ENCODE measurements at regions not wholly inside any gene's neighbourhood (a gene's known extent, or its start where the extent isn't known, plus 50 kb on each side); places are given as distances from the start of the nearest gene placed in this dataset.

GRCh38 chr3:69563981-69564380, 175.3 kb upstream of the MITF start:
- TF ChIP-seq, protein P1, sequence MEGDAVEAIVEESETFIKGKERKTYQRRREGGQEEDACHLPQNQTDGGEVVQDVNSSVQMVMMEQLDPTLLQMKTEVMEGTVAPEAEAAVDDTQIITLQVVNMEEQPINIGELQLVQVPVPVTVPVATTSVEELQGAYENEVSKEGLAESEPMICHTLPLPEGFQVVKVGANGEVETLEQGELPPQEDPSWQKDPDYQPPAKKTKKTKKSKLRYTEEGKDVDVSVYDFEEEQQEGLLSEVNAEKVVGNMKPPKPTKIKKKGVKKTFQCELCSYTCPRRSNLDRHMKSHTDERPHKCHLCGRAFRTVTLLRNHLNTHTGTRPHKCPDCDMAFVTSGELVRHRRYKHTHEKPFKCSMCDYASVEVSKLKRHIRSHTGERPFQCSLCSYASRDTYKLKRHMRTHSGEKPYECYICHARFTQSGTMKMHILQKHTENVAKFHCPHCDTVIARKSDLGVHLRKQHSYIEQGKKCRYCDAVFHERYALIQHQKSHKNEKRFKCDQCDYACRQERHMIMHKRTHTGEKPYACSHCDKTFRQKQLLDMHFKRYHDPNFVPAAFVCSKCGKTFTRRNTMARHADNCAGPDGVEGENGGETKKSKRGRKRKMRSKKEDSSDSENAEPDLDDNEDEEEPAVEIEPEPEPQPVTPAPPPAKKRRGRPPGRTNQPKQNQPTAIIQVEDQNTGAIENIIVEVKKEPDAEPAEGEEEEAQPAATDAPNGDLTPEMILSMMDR (IDR thresholded peaks at IDR 0.05; ENCODE audit: unreplicated experiment), result no peak
- no TSS peak for BruUV-seq (replicated peaks)
- Mint-ChIP-seq H3K4me3 (ENCODE audit: low read depth, unreplicated experiment) (no peak overlapping the region), H3K9me3 (ENCODE audit: low read depth, unreplicated experiment) (peaks cover 3% of the 10 kb centered on the region), H3K36me3 (ENCODE audit: insufficient read depth, unreplicated experiment) (no peaks in the 10 kb centered on the region), H3K4me1 (ENCODE audit: low read depth, unreplicated experiment) (no peaks in the 10 kb centered on the region), H3K27me3 (ENCODE audit: unreplicated experiment) (no peaks in the 10 kb centered on the region), H3K27ac (ENCODE audit: unreplicated experiment) (no peak overlapping the region)
- intact Hi-C loops (cut with micrococcal nuclease; ENCODE audit: unreplicated experiment), result no loop called here
- CTCF ChIA-PET, result no interaction called here
- DNase-seq, result no peak

DNA sequence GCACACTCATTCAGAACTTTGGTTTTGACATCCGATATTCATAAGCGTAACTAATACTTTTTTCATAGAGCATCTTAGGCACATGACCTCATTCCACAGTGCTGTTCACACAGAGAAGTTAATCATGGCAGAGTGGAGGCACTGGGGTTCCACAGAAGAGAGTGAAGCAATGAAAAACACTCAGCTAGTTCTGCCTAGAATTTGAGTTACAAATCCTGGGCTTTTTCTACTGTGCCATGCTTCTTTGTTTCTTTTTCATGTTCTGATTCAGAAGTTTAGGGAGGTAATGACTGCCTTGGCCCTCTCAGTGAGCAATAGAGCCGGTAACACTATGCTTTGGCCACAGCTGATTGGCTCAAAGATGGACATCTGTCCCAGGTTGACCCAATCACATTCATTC, 176.1 kb upstream of the MITF start:
- CTCF ChIA-PET, result no interaction called here
- DNase-seq, result no peak
- peaks cover 3% of the 10 kb centered on the region for H3K9me3 Mint-ChIP-seq (ENCODE audit: low read depth, unreplicated experiment)
- BruUV-seq (replicated peaks), result no TSS peak
- TF ChIP-seq, protein P1 (IDR thresholded peaks at IDR 0.05; ENCODE audit: unreplicated experiment), result no peak
- no peaks in the 10 kb centered on the region for H3K4me1 Mint-ChIP-seq (ENCODE audit: low read depth, unreplicated experiment)
- no peak overlapping the region for H3K4me3 Mint-ChIP-seq (ENCODE audit: low read depth, unreplicated experiment)
- no peaks in the 10 kb centered on the region for H3K36me3 Mint-ChIP-seq (ENCODE audit: insufficient read depth, unreplicated experiment)
- H3K27ac Mint-ChIP-seq (ENCODE audit: unreplicated experiment), result no peak overlapping the region
- intact Hi-C loops (cut with micrococcal nuclease; ENCODE audit: unreplicated experiment), result no loop called here
- H3K27me3 Mint-ChIP-seq (ENCODE audit: unreplicated experiment), result no peaks in the 10 kb centered on the region

GRCh38 chr3:69562020-69562419, 176.1 kb upstream of the FRMD4B start:
- no peak for DNase-seq
- Mint-ChIP-seq H3K36me3 (ENCODE audit: insufficient read depth, unreplicated experiment) (no peaks in the 10 kb centered on the region), H3K4me1 (ENCODE audit: low read depth, unreplicated experiment) (no peaks in the 10 kb centered on the region), H3K27me3 (ENCODE audit: unreplicated experiment) (no peaks in the 10 kb centered on the region), H3K27ac (ENCODE audit: unreplicated experiment) (no peak overlapping the region), H3K9me3 (ENCODE audit: low read depth, unreplicated experiment) (peaks cover 5% of the 10 kb centered on the region), H3K4me3 (ENCODE audit: low read depth, unreplicated experiment) (no peak overlapping the region)
- intact Hi-C loops (cut with micrococcal nuclease; ENCODE audit: unreplicated experiment), result no loop called here
- TF ChIP-seq, protein P1 (IDR thresholded peaks at IDR 0.05; ENCODE audit: unreplicated experiment), result no peak
- CTCF ChIA-PET, result no interaction called here
- no TSS peak for BruUV-seq (replicated peaks)

- intact Hi-C loops (cut with micrococcal nuclease; ENCODE audit: unreplicated experiment), result no loop called here
- TF ChIP-seq, protein P1 (IDR thresholded peaks at IDR 0.05; ENCODE audit: unreplicated experiment), result no peak
- no peak for DNase-seq
- BruUV-seq (replicated peaks), result no TSS peak
- CTCF ChIA-PET, result no interaction called here
- Mint-ChIP-seq H3K27ac (ENCODE audit: unreplicated experiment) (no peak overlapping the region), H3K36me3 (ENCODE audit: insufficient read depth, unreplicated experiment) (no peaks in the 10 kb centered on the region), H3K4me3 (ENCODE audit: low read depth, unreplicated experiment) (no peak overlapping the region), H3K27me3 (ENCODE audit: unreplicated experiment) (no peaks in the 10 kb centered on the region), H3K4me1 (ENCODE audit: low read depth, unreplicated experiment) (no peaks in the 10 kb centered on the region), H3K9me3 (ENCODE audit: low read depth, unreplicated experiment) (peaks cover 5% of the 10 kb centered on the region)
These were observed 174.9 kb upstream of the FRMD4B start for GRCh38 chr3:69560818-69561217.

GRCh38 chr3:69560116-69560515, 174.2 kb upstream of the FRMD4B start:
- TF ChIP-seq, protein P1 (IDR thresholded peaks at IDR 0.05; ENCODE audit: unreplicated experiment), result no peak
- intact Hi-C loops (cut with micrococcal nuclease; ENCODE audit: unreplicated experiment), result no loop called here
- Mint-ChIP-seq H3K9me3 (ENCODE audit: low read depth, unreplicated experiment) (peaks cover 5% of the 10 kb centered on the region), H3K4me3 (ENCODE audit: low read depth, unreplicated experiment) (no peak overlapping the region), H3K27me3 (ENCODE audit: unreplicated experiment) (no peaks in the 10 kb centered on the region), H3K27ac (ENCODE audit: unreplicated experiment) (no peak overlapping the region), H3K36me3 (ENCODE audit: insufficient read depth, unreplicated experiment) (no peaks in the 10 kb centered on the region), H3K4me1 (ENCODE audit: low read depth, unreplicated experiment) (no peaks in the 10 kb centered on the region)
- no peak for DNase-seq
- CTCF ChIA-PET, result no interaction called here
- BruUV-seq (replicated peaks), result no TSS peak

All from Calu3 (cell line).